Right hindlimb (tissue), 1 donor: ENCODE measurements at regions not wholly inside any gene's neighbourhood (a gene's known extent, or its start where the extent isn't known, plus 50 kb on each side); places are given as distances from the start of the nearest gene placed in this dataset.
A peak's percentile ranks its signal among the peaks of the same experiment; 100 is the strongest.

Experiments used
- DNase-seq: peaks from one replicate; pipeline ENCODE4 v3.0.0-alpha.2; 2018

DNA sequence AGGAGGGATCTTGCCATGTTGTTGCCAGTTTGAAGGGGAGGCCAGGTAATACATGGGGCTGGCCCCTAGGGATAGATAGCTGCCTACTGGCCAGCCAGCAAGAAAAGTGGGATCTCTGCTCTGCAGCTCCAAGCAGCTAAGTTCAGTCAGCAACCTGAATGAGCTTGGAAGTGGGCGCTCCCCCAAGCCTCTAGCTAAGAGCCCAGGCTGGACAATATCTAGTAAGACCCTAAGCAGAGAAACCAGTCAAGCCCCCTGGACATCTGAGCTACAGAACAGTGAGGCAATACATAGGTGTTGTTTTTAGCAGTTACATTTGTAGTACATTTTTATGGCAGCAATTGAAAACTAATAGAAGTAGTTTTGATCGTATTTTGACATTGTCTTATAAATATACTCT, 409.8 kb upstream of the SMIM21 start:
- DNase-seq = no peak

DNA sequence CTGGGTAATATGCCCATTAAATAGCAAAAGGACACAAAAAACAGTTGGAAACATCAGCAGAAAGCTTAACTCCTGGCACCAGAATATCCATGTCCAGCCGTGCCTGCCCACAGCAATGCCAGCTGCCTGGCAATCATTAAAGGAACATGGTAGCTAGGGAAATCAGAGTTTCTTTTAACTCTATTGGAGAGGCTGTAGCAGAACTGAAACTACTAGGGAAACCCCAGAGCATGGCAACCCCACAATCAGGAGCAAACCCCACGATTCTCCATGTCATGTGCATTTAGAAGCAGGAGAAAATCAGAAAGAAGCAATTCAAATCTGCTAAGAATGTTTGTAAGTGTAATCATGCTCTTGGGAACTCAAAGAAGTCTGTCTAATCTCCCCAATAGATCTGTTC, 409.0 kb upstream of the SMIM21 start:
- DNase-seq = no peak

DNA sequence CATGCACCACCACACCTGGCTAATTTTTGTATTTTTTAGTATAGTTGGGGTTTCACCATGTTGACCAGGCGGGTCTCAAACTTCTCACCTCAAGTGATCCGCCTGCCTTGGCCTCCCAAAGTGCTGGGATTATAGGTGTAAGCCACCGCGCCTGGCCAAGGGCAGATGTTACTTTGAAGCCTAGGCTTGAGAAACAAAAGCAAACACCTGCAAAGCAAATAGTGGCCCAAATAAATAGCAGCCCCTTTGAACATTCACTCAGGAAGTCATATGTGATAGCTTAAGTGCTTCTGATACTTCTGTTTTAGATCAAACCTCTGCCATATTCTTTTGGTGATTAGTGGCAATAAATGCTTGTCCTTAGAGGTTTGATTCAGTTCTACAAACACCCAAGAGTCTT, 404.5 kb upstream of the SMIM21 start:
- DNase-seq = no peak

DNA sequence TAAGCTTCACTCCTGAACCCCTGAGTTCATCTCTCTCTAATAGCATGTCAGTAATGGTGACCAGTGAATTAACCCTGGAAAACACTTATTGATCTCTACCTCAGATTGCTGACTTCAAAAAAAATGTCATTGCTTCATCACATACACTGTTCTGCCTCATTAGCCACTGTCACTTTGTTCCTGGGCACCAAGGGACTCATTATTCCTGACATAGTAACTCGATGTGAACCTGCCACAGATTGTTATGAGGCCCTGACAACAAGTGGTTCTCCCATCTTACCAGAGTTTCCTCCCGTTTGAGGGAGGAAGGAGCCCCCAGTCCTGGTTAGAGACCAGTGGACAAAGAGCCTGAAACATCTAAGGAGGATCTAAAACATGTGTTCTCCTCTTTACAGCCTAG, 403.3 kb upstream of the SMIM21 start:
- no peak for DNase-seq

DNA sequence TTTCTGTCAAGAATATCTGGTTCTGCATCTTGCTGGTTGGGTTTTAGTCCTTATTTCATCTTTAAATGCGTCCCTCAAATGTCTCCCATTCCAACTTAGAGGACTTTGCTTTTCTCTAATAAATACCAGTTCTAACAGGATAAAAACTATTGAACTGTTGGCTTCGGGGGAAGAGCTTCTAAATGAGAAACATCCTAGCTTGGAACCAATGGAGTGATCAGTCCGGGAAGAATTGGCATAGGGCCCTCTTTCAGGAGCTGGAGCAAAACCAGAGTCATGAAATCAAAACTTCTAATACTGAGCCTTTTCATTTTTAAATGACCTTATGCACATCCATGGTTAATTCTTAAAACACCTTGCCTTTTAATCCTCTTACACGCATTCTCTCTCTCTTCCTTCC, 401.6 kb upstream of the SMIM21 start:
- DNase-seq = no peak

DNA sequence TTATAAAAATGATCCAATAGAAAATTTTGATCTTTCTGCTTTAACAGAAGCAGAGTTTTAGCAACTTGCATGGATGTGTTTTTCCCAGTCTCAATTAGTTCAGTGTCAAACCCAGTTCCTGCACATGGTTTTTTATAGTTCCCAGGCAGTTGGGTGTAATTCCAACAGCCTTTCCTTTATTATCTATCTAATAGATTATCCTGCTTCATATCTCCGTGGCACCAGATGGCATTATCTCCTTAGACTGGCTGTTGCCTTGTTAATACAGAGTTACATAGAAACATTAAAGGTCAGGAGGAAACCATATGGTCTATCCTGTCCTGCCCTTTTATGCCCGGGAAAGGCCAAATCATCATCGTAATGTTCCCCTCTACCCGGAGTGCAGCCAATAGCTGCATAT, 400.9 kb upstream of the SMIM21 start:
- DNase-seq = no peak

DNA sequence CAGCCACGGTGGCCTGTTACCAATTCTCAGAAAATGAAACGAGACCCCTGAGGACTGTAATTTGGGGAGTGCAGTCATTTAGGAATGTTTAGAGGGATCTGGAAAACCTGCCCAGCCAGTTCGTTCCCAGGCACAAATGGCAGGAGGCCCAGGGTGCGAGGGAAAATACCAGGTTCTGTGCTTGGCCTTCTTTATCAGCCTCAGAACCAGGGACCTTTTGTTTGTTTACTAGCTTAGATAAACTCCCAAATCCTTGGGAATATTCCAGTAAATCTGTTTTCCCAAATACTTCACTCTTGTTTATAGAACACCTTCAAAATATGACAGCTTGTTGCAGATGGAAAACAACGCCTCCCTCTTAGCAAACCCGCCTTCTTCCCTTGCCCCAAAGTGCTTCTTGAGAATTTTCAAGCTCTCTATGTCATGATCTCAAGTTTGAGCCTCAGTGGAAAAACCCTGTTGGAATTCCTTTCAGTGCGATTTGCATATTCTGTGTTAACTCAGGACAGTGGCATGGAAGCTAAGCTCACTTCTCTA, 400.3 kb upstream of the SMIM21 start:
- DNase-seq = no peak

DNA sequence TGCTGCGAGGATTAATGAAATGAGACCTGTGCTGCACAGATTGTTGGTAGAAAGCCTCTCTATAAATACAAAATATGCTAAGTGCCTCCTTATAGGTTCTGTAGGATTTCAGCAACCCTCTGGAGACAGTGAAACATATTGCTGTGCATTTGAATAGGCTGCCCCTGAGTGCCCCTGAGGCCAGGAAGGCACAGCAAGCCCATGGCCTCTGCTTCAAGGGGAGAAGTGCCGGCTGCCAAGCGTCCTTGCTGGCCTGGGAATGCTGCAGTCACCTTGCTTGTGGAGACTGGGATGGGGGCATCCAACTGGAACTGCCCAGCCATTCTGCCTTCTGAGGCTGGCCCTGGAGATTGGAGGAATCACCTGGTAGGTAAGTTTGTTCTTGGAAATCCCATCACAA, 397.2 kb upstream of the SMIM21 start:
- no peak for DNase-seq

DNA sequence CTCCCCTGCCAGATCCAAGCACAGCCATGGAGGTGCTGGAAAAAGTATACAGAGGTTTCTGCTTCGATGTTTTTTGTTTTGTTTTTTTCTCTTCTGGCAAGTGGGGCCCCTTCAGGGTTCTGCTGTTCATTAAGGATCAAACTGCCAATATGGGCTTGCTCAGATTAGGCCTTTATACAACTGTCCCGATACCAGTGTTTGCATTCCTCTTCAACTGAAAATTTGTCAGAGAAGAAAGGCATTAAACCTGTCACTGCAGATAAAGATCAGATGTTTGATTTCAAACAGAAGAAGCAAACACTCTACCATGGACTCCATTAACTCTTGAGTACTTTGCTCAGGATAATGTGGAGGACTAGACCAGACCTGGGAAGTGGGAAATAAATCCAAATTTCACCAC, 396.0 kb upstream of the SMIM21 start:
- DNase-seq = no peak

DNA sequence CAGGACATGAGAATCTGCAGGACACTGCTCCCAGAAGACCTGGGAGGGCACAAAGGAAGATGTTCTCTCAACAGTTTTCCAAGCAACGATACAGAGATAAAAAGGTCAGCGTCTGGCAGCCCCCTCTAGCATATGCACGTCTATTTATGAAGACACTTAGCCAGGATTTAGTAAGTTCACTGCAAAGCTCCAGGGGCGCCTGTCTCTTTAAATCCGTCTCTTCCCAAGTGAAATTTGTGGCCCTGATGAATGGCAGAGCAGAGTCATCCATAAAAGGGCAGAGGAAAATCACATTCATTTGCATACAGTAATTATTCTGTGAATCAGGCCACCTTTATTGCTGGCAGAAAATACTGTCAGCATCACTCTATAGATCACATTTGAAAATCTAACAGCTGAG, 390.9 kb upstream of the SMIM21 start:
- DNase-seq = no peak

DNA sequence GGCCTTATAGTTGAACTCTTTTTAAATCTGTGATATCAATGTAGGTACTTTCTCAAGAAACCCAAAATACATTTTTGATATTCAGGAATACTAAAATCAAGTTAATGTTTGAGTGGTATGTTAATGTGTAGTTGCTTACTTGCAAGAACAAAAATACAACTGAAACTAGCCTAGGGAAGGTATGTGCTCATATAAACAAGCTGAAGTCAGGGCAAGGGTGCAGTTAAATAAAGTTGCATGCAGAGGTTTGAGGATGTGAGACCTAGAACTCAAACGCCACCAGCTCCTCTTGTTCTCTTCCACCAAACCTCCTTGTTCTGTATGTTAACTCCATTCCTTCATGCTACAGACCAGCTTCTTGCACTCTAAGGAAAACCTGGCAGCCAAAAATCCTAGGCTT, 388.3 kb upstream of the SMIM21 start:
- DNase-seq = no peak

DNA sequence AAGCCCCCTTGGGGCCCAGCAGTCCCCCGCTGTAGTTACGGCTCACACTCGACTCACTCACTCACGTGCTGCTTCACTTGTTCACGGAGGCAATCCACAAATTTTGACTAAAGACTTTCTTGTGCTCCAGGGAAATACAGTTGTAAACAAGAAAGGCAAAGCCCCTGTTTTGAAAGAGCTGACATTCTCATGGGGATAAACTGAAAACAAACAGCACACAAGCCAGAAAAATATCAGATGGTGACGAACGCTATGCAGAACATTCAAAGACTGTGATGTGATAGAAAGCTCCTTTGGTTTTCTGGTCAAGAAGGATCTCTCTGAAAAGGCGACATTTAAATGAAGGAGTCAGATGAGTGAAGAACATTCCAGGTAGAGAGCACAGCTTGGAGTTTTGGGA, 385.3 kb upstream of the SMIM21 start:
- DNase-seq = no peak

DNA sequence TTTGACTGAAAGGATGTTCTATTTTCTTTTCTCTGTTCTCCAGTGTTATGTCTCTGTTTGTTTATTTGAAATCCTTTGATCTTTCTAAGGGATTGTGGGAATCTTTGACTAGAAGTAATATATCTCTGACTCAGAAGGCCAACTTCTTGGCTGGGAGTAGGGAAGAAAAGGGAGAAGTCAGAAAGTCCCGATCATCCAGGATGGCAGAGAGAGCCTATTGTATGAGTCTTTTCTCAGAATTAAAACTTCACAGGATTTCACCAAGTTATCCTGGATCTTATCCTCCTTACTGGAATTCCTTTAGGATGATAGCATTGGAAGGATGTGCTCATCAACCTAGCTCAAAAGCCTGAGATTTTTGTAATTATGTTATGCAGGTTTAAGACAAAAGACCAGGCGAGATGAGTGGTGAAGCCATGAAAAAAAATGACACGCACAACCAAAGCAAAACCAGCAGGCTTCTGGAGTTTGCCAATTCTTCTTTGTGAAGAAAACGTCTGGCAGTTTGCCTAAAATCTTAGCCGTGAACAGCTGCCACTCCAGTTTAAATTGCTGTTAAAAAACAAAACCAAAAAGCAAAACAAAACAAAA, 383.6 kb upstream of the SMIM21 start:
- DNase-seq = no peak

DNA sequence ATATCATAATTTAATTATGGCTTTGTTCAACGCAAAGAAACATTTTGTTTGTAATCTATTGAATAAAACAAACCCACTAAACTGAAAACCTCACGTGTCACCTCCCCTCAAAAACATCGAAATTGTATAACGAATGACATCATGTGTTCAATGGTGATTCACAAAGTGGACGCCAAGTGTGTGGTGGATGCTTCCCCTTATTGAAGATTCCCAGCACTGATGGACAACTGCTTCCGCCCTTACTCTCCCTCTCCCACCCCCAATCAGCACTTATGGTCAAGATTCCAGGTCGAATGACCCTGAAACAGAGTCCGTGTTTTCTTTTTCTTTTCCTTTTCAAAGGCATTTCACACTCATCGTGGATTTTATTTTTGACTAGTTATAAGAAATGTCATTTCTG, 383.0 kb upstream of the SMIM21 start:
- DNase-seq = no peak

DNA sequence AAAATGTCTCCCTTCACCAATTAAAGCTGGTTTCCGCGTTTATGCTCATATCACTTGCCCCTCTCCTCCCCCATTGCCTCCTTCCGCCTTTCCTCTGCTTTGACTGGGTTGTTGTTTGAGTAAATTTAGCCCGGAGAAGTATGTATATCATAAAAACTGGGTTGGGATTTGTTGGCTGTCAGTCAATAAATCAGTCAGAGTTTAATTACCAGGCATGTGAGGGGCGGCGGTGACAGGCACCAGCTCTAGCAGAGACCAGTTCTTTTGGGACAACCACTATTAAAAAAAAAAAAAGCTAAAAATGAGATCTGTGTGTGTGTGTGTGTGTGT, 382.4 kb upstream of the SMIM21 start:
- no peak for DNase-seq

DNA sequence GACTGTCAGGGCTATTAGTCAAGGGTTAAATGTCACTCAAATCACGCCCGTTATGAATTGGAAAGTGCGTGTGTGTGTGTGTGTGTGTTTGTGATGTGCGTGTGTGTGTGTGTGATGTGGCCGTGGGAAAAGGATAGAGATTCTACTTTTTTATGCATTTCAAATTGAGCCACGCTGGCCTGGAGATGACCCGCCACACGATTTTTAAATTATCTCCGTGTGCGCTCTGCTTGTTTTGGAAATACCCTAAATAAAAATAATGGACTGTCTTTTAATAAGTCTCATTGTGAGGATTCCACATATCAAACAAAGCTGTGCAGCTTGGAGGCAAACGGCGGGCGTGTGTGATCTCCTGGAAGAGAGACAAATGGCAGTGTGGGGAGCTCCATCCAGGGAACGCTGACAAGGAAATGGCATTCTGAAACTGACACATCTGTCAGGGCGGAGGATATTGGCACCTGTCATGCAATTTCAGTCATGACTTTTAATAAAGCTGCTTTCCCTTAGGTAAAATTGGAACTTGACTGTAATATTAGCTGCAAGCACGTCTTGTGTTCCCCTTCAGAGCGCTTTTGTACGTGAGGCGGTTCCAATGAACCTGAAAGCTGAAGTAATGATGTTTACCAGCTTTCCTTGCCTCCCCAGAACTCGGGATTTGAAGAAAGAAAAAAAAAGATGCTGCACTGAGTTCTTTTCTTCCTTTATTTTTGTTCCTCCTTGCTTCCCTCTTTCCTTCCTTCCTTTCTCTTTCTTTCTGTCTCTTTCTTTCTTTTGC, 381.8 kb upstream of the SMIM21 start:
- DNase-seq = peak; percentile 50

DNA sequence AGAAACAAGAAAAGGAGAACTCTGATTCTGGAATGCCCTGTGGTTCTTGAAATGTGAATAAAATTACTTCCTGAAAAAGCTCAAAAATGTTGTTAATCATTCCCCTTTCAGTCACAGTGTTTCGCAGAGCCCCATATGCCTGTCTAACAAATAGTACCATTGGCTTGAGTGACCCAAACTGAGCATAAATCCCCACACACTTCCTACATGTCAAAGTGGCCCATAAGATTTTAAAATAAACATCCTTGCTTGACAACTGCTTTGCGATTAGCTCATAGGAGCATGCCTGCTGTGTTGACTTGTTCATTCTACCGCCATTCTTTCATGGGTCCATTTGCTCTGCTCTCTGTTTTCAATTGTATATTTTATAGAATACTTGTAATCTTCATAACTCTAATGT, 377.8 kb upstream of the SMIM21 start:
- DNase-seq = no peak

DNA sequence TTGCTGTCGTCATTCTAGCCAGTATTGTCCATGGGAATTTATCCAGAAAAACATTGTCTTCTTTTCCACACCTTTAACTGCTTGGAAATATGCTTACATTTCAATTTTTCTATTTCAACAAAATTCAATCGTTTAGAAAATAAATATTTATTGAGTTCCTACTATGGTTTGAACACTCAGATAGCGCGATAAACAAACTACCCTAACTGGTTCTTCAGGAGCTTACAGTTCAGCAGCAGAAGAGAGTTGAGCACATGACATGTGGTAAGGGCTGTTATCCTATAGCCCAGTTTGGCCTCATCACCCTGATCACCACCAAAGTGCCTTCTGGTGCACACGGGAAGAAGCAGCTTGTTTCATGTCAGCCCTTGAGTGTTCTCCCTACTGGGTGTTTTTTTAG, 375.2 kb upstream of the SMIM21 start:
- no peak for DNase-seq

DNA sequence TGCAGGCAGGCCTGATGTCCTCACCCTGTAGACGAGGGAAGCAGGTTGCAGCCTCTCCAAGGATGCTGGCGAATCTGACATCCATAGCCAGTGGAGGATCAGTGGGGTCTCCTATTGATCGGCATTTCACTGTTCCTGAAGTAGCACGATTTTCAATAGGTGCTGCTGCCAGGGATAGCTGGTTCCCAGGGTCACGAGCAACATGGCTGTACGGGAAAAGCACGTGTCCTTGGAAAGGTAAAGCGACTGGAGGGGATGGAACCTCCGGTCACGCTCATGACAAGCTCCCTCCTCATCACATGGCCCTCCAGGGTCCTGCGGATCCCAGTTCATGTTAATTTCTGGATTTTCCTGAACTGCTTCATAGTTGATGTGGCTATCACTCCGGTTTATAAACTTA, 373.7 kb upstream of the SMIM21 start:
- DNase-seq = no peak

DNA sequence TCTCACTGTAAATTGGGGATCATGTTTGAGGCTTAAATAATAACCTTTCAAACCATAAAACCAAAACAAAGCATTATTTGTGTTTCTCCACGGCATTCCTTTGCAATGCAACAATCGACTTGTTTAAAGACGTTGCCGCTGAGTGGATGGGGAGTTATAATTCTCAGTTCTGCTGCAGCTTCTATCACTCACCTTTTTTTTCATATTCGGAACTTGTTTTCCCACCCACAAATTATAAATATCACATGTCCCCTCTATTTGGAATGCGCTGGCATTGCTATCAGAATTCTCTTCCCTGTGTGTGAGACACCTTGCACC, 372.8 kb upstream of the SMIM21 start:
- DNase-seq = no peak

DNA sequence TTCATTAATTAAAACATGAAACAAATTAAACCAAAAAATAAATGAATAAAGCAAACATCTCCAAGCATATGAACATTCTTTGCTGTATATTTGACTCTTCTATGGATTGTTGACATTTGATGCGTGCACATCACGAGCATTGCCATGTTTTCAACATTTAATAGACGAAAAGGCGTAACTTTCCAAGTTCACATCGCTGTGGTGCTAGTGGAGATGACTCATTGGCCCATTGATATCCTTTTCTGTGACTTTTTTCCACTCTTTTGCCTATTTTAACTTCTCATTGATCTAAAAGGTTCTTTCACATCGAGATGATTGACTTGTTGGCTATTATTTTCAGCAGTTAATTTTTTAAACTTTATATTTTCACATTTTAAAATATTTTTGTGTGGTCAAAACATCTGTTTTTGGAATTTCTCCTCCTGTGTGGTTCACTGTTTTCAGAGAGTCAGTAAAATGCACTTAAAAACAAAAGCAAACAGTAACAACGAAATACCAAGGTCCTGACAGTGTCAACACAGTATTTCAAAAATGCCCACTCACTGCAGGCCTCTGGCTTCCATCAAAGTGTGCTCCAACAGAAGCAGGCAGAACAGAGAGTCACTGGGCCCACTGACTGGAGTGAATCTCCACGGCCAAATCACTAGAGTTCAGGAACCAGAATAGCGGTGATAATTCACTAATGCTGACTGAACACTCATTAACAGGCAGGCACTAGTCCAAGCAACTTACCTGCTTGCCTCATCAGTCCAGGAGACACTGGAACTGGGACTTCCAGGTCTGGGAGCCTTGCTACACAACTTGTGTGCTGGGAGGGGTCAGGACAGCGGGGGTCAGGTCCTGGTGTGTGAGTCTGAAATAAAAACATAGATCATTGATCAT, 372.2 kb upstream of the SMIM21 start:
- no peak for DNase-seq

DNA sequence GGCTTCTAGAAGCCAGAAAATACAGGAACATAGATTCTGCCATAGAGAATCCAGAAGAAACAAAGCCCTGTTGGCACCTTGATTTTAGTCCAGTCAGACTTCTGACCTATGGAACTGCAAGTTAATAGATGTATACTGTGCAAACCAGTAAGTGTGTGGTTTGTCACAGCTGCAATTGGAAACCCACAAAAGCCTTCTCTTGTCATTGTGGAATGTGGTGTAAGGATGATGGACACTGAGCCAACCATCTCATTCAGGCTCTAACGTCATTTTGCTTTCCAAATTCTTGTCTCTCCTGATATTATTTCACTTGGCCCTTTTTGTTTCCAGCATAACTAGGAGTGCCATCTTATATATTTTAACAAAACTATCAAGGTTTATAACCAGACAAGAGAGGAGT, 369.5 kb upstream of the SMIM21 start:
- no peak for DNase-seq

DNA sequence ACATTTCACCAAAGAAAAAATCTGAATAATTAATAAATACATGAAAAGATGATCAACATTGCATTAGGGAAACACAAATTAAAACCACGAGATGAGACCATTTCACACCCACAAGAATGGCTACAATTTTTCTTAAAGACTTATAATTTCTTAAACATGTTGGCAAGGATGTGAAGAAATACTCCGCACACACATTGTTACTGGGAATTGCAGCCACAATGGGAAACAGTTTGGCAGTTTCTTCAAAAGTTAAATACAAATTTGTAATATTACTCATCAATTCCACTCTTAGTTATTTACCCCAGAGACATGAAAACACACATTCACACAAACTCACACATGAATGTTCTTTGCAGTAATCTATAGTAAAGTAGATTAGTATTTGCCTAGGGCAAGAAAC, 363.3 kb upstream of the SMIM21 start:
- DNase-seq = no peak

DNA sequence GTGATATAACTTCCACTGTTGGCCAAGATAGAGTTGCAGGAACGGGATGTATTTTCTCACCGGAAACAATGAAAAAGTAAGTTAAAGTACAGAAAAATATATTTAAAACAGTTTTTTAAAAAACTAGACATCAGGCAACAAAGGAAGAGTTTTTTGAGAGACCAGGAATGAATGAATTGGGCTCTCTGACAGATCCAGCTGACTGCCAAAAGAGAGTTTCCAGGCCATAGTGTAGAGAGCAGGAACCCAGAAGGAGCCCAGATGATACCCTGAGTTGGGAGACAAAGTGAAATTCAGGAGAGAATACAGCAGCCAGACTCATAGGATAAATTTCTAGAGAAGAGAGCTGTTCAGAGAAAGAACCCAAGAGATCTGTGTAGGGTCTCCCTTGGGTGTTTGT, 362.6 kb upstream of the SMIM21 start:
- DNase-seq = no peak
